ENCODE measurements at regions not wholly inside any gene's neighbourhood (a gene's known extent, or its start where the extent isn't known, plus 50 kb on each side); places are given as distances from the start of the nearest gene placed in this dataset.

GRCh38 chr5:110354915-110355644, 371.4 kb downstream of the TMEM232 start:
- Histone ChIP-seq H3K4ac (ENCODE audit: low read depth, low read length) (no peak overlapping the region), H2AK5ac (ENCODE audit: insufficient read length, low read length) (no peak overlapping the region), H3K14ac (ENCODE audit: insufficient read depth, low read length) (no peak overlapping the region), H2BK20ac (ENCODE audit: low read depth, low read length, poor library complexity, severe bottlenecking) (no peak overlapping the region), H3K18ac (ENCODE audit: insufficient read length, low read depth, low read length) (no peak overlapping the region), H3T11ph (ENCODE audit: low read length) (no peak overlapping the region), H4K8ac (replicated peaks; ENCODE audit: insufficient read length, low read depth, low read length) (no peak overlapping the region), H3K9me3 (ENCODE audit: control insufficient read depth, low read depth, low read length) (no peaks in the 10 kb centered on the region), H3K27me3 (ENCODE audit: insufficient read depth, low read length) (no peaks in the 10 kb centered on the region), H3K79me2 (ENCODE audit: insufficient read depth, low read length) (no peaks in the 10 kb centered on the region), H2BK120ac (ENCODE audit: low read depth, low read length, poor library complexity, severe bottlenecking) (no peak overlapping the region), H3K4me1 (ENCODE audit: insufficient read depth, low read length) (no peaks in the 10 kb centered on the region), H4K5ac (ENCODE audit: insufficient read length, low read depth, low read length) (no peak overlapping the region), H3K23ac (ENCODE audit: insufficient read length, low read depth, low read length) (no peak overlapping the region), H3K56ac (ENCODE audit: insufficient read length, low read depth, low read length) (no peak overlapping the region), H3K4me2 (ENCODE audit: insufficient read depth, insufficient read length, low read length) (no peak overlapping the region), H2BK15ac (ENCODE audit: low read depth, low read length) (no peak overlapping the region), H2BK12ac (ENCODE audit: insufficient read length, low read depth, low read length) (no peak overlapping the region), H2AFZ (ENCODE audit: low read length) (no peak overlapping the region), H4K91ac (ENCODE audit: insufficient read length, low read depth, low read length) (no peak overlapping the region), H2BK5ac (ENCODE audit: insufficient read length, low read length) (no peak overlapping the region), H4K20me1 (ENCODE audit: control insufficient read depth, insufficient read depth, insufficient read length) (no peaks in the 10 kb centered on the region), H3K9ac (ENCODE audit: extremely low read depth, insufficient read length, low read length) (no peak overlapping the region), H3K27ac (ENCODE audit: insufficient read length, low read depth, low read length) (no peak overlapping the region), H3K79me1 (ENCODE audit: insufficient read depth, low read depth, low read length, poor library complexity, severe bottlenecking) (no peaks in the 10 kb centered on the region), H3K23me2 (ENCODE audit: insufficient read length, low read depth, low read length, poor library complexity, severe bottlenecking) (no peaks in the 10 kb centered on the region)
- no peak overlapping the region for H3K27ac Mint-ChIP-seq
- H3K36me3 Mint-ChIP-seq (ENCODE audit: insufficient read depth in 1 of 3, low read depth in 3 of 3), result no peaks in the 10 kb centered on the region
- TF ChIP-seq CTCF (conservative IDR thresholded peaks at IDR 0.05), result no peak
- no peaks in the 10 kb centered on the region for H3K27me3 Mint-ChIP-seq (ENCODE audit: low read depth)
- no CpG with 5 or more reads among the region's 8 CpGs for WGBS (ENCODE audit: extremely low coverage, insufficient read length, low lambda C conversion rate)
- no peak for DNase-seq
- H3K4me1 Mint-ChIP-seq, result peaks cover 4 to 7% of the 10 kb centered on the region in 2 experiments; a peak in 2 of 4 replicates
- H3K9me3 Mint-ChIP-seq, result peaks cover 0 to 2% of the 10 kb centered on the region in 2 experiments; a peak in 1 of 5 replicates
- no peak overlapping the region for H3K4me3 Mint-ChIP-seq

Data from H9 (cell line).